GM19468 (cell line): ENCODE measurements at regions not wholly inside any gene's neighbourhood (a gene's known extent, or its start where the extent isn't known, plus 50 kb on each side); places are given as distances from the start of the nearest gene placed in this dataset.

Experiments used
- ATAC-seq: cut with Tn5 transposase; IDR thresholded peaks from one replicate; pipeline ENCODE4 v1.9.1; 2021; ENCODE audit warnings: mild to moderate bottlenecking, moderate library complexity, moderate number of reproducible peaks; ENCODE audit not compliant: unreplicated experiment; ENCODE audit errors: extremely low read depth

- ATAC-seq, result no peak
Observed at GRCh38 chr16:74232806-74233465, 63.7 kb upstream of the PSMD7 start.

DNA sequence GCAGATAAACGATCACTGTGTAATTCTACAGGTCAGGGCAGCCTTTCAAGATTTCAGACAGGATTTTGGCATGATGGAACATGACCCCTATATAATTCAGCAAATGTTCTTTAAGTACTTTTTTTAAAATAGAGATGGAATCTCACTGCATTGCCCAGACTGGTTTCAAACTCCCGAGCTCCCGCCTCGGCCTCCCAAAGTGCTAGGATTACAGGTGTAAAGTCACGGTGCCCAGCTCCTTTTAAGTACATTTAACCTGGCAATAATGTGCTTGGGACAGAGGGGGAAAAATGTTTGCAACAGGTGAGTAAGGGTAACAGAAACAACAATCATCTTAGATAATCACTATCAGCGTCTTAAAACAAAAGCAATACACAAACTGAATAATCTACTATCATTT is 66.5 kb upstream of the PSMD7 start:
- no peak for ATAC-seq

DNA sequence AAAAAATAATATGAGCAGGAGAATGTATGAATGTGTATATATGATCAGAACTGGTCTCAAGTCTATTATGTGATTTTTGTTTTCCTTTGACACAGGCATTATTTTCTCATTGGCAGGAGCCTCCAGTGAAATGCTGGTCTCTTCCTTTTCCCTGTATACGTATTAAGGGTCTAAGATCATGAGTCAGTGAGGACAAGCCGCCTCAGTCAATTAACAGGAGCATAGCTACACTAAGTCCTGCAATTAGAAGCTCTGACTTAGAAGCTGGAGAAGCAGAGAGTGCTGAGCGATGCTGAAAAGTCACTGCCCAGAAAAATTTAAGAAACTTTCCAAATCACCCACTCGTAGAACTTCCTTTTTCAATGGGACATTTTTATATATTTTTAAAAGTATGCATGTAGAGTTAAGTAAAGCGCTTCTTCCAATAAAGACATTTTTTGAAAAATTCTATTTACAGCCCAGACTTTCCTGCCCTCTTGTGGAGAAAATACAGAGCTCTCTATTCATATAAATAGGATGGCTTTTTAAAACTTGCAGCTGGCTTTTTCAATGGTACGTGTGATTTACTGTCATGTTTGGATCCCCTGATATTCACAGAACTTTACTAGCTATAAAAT is 70.2 kb upstream of the PSMD7 start:
- no peak for ATAC-seq

- ATAC-seq, result no peak
Observed at GRCh38 chr16:74224828-74225612, 71.6 kb upstream of the PSMD7 start.

GRCh38 chr16:74221828-74222227 is 74.8 kb upstream of the PSMD7 start:
- ATAC-seq, result no peak

DNA sequence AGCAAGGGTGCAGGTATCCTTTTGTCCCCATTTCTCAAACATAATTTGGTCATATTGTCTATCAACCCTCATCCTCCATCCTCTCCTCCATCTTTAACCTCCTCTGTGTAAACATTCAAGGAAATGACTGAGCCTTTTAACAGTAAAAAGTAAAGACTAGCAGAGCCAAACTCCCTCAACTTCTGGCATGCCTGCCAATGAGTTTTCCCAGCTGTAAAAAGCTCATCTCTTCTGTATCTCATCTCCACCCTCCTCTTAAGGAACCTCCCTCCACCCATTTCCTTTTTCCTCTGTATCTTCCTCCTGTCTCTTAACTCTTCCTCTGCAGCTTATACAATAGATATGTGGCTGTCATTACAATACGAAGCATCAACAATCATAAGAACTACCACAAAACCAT is 76.9 kb upstream of the PSMD7 start:
- no peak for ATAC-seq

GRCh38 chr16:74218871-74219270 is 77.7 kb upstream of the PSMD7 start:
- ATAC-seq, result no peak

DNA sequence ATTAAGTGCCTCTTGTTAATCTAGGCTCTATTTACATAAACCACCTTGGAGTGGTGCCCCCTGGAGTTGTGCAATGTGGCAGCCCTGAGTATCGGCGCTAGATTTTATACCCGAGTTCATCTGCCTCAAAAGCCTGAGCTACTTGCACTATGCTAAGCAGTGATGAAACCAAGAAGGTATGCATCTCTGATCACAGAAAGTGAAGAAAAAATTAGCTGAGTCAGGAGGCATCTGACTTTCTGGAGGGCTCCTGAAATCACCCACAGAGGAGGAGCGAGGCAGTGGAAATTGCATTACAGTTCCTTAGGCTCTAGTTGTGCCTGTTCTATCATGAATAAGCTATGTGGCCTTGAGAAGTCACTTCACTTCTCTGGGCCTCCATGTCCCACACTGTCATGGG is 80.3 kb upstream of the PSMD7 start:
- no peak for ATAC-seq

GRCh38 chr16:74215249-74215648 is 81.4 kb upstream of the PSMD7 start:
- ATAC-seq, result no peak

DNA sequence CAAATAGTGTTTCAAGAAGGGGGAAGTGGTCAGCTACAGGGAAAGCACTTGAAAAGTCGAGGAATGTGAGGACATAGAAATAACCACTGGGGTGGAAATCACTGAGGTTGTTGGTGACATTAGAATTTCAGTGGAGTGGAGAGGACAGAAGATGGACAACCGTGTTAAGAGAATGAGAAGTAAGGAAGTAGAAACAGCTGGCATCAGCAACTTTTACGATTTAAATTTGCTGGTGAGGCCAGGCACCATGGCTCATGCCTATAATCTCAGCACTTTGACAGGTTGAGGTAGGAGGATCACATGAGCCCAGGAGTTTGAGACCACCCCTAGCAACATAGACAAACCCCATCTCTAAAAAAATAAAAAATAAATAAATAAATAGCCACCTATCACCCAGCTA is 83.2 kb upstream of the PSMD7 start:
- no peak for ATAC-seq

DNA sequence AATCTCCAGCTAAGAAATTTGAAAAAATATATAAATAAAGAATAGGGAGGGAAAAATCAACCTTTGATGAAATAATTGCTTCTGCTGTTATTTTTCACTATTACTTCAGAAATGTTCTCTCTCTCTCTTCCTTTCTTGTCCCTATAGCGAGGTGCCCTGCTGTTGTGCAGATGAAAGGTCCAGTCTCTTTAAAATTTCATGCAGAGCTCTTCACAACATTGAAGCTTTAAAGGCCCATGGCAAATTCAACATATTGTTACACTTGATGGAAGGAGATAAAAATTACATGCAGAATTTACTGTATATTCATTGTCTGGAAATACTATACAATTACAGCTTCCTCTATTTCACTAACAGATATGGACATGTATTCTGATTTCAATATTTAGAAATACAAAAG is 86.4 kb upstream of the PSMD7 start:
- no peak for ATAC-seq

- no peak for ATAC-seq
Observed at GRCh38 chr16:74202009-74202408, 94.6 kb upstream of the PSMD7 start.

- ATAC-seq, result no peak
Observed at GRCh38 chr16:74201576-74201975, 95.0 kb upstream of the PSMD7 start.

DNA sequence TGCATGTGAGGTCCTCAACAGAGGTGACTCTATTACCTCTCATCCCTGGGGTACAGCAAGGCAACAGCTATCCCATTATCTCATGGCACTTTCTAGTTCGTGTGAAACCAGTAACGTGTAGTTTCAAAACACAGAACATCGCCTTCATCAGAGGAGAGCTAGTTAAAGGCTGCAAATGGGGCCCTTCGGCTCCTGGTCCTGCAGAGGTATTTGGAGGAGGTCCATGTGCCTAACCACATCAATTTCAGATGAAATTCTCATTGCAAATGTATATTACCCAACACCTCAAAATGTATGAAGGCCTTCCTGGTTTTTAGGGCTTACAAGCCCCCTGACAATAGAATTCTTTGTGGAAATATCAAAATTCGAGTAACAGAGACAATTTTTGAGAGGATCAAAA is 95.7 kb upstream of the PSMD7 start:
- ATAC-seq, result no peak

GRCh38 chr16:74199842-74200124 is 96.8 kb upstream of the PSMD7 start:
- ATAC-seq, result no peak

DNA sequence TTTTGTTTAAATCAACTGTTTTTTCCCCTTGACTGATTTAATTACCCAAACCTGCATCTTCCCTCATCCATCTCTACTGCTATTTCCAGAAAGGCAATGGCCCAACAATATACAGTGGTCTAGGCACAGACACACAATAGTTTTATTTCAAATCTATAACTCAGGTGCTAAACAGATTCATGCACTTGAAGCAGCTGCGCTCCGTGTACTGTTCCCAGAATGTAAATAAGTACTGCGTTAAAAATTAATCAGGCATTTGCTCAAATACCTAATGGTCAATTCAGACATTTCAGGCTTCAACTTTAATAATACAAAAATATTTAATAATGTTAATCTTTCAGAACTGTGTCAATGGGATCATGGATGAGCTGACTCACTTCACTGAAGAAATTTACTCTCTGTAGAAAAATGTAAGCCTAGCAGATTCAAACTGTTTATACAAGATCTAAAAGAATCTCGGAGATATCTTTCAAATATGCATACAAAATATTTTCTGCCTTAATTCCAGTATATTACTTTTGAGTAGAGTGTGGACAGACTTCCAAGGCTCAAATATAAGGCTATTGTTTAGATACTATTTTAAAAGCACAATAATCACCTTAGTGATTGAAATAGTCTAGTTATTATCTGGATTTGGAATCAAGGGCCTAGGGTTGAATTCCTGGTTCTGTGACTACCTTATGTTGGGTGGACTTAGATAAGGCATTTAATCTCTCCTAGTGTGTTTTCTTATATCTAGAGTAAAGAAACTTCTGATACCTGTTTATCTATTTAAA is 97.4 kb upstream of the PSMD7 start:
- no peak for ATAC-seq

- no peak for ATAC-seq
Observed at GRCh38 chr16:74192281-74192797, 104.3 kb upstream of the PSMD7 start.

- ATAC-seq, result no peak
Observed at GRCh38 chr16:74190292-74190691, 106.3 kb upstream of the PSMD7 start.

DNA sequence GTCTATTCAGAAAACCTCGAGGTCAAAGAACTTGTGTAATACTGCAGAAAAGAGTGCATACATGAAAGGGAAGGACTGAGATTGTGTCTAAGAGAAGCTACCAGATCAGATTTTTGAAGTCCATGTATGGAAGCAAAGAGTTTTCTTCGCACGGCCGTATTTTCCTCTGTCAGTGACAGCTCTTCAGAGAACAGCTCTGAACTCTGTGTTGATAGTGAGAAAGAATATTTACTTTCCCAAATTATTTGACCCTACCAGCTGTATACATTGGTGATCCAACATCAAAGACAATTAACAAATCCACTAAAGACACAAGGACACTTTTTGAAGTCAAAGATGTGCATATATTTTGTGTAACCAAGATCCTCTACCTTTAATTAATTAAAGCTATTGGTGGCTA is 107.8 kb upstream of the PSMD7 start:
- no peak for ATAC-seq

GRCh38 chr16:74186561-74186971 is 110.0 kb upstream of the PSMD7 start:
- no peak for ATAC-seq

DNA sequence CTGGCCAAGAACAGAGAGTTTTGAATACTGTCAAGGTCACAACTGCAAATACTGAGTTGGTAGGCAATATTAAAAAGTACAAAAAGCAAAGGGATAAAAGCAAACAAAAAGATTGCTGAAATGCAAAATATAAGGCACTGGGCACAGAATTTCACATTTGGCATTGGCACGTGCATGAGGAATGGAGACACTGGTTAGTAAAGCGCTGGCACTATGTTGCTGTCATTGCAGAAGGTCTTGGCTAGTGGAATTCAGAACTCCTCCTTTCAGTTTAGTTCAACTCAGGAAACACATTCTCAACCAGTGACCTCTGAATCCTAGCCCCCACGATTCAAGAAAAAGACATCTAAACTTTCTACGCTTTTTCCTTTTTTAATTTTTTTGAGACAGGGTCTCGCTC is 111.8 kb upstream of the PSMD7 start:
- no peak for ATAC-seq
